ENCODE measurements at regions not wholly inside any gene's neighbourhood (a gene's known extent, or its start where the extent isn't known, plus 50 kb on each side); places are given as distances from the start of the nearest gene placed in this dataset.

DNA sequence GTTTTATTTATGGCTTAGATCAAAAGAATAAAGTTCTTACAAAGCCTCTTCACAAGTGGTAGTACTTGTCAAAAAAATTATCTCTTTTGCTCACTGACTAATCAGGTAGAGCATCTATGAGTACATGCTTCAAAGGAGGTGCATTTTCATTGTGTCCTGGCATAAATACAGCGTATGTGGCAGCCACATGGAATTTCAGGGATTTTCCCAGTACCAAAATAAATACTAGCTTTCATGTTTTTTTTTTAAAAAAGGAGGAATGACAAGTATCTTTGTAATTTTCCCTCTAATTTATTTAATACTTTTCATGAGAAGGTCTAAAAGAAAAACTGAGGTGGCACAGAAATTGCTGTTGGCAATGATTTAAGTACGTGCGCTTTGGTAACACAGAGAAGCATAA lies 597.8 kb upstream of the ALCAM start:
- H3K4me3 ChIP-seq (ENCODE audit: insufficient read depth, low read length), result no peak overlapping the region
- DNase-seq (ENCODE audit: insufficient read length, low spot score, missing footprints), result no peak
- no peak overlapping the region for H3K27ac ChIP-seq (ENCODE audit: low read depth, low read length)
- H4K20me1 ChIP-seq (ENCODE audit: insufficient read depth, low read length), result no peaks in the 10 kb centered on the region
- no peak overlapping the region for H2AFZ ChIP-seq (ENCODE audit: low read length)
- no peaks in the 10 kb centered on the region for H3K9me3 ChIP-seq (ENCODE audit: low read depth, low read length)
- TF ChIP-seq, protein P1, sequence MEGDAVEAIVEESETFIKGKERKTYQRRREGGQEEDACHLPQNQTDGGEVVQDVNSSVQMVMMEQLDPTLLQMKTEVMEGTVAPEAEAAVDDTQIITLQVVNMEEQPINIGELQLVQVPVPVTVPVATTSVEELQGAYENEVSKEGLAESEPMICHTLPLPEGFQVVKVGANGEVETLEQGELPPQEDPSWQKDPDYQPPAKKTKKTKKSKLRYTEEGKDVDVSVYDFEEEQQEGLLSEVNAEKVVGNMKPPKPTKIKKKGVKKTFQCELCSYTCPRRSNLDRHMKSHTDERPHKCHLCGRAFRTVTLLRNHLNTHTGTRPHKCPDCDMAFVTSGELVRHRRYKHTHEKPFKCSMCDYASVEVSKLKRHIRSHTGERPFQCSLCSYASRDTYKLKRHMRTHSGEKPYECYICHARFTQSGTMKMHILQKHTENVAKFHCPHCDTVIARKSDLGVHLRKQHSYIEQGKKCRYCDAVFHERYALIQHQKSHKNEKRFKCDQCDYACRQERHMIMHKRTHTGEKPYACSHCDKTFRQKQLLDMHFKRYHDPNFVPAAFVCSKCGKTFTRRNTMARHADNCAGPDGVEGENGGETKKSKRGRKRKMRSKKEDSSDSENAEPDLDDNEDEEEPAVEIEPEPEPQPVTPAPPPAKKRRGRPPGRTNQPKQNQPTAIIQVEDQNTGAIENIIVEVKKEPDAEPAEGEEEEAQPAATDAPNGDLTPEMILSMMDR (IDR thresholded peaks at IDR 0.05; ENCODE audit: extremely low read depth, low read depth, low read length), result no peak
- no peaks in the 10 kb centered on the region for H3K79me2 ChIP-seq (ENCODE audit: insufficient read depth, low read length)
- no peaks in the 10 kb centered on the region for H3K36me3 ChIP-seq (ENCODE audit: insufficient read depth, low read length)
- no peak overlapping the region for H3K4me2 ChIP-seq (ENCODE audit: insufficient read depth, low read length)
- H3K4me1 ChIP-seq (ENCODE audit: insufficient read depth, low read length), result no peaks in the 10 kb centered on the region
- H3K27me3 ChIP-seq (ENCODE audit: insufficient read depth, low read length), result no peaks in the 10 kb centered on the region

DNA sequence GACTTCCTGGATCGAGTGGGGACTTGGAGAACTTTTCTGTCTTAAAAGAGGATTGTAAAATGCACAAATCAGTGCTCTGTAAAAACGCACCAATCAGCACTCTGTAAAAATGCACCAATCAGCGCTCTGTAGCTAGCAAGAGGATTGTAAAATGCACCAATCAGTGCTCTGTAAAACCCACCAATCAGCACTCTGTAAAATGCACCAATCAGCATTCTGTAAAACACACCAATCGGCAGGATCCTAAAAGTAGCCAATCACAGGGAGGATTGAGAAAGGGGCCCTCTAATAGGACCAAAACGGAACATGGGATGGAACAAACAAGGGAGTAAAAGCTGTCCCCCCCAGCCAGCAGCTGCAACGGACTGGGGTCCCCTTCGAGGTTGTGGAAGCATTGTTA lies 587.4 kb upstream of the ALCAM start:
- H3K4me1 ChIP-seq (ENCODE audit: insufficient read depth, low read length), result peaks cover 9% of the 10 kb centered on the region
- DNase-seq (ENCODE audit: insufficient read length, low spot score, missing footprints), result no peak
- H2AFZ ChIP-seq (ENCODE audit: low read length), result no peak overlapping the region
- TF ChIP-seq, protein P1 (IDR thresholded peaks at IDR 0.05; ENCODE audit: extremely low read depth, low read depth, low read length), result no peak
- no peaks in the 10 kb centered on the region for H3K27me3 ChIP-seq (ENCODE audit: insufficient read depth, low read length)
- no peak overlapping the region for H3K27ac ChIP-seq (ENCODE audit: low read depth, low read length)
- no peaks in the 10 kb centered on the region for H3K9me3 ChIP-seq (ENCODE audit: low read depth, low read length)
- H3K36me3 ChIP-seq (ENCODE audit: insufficient read depth, low read length), result no peaks in the 10 kb centered on the region
- H3K79me2 ChIP-seq (ENCODE audit: insufficient read depth, low read length), result no peaks in the 10 kb centered on the region
- H3K4me3 ChIP-seq (ENCODE audit: insufficient read depth, low read length), result no peak overlapping the region
- H3K4me2 ChIP-seq (ENCODE audit: insufficient read depth, low read length), result no peak overlapping the region
- no peaks in the 10 kb centered on the region for H4K20me1 ChIP-seq (ENCODE audit: insufficient read depth, low read length)

DNA sequence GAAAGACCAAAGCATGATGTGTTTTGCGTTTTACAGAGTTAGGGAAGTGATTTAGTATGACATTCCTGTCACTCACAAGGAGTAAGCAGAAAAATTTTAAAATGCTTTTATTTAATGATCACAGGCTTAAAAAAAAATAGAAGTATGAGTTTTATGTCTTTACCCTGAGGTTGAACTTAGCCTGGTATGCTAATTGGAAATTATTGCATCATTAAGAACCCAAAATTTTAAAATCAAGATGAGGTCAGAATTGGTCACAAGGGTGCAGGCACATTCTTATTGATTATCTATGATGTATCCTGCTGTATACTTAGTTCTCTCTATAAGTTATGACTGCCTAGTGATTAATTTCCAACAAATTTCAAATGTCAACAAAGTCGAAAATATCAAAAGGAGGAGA lies 585.6 kb upstream of the ALCAM start:
- Histone ChIP-seq H3K9me3 (ENCODE audit: low read depth, low read length) (no peaks in the 10 kb centered on the region), H3K27me3 (ENCODE audit: insufficient read depth, low read length) (no peaks in the 10 kb centered on the region), H3K79me2 (ENCODE audit: insufficient read depth, low read length) (no peaks in the 10 kb centered on the region), H3K27ac (ENCODE audit: low read depth, low read length) (no peak overlapping the region), H4K20me1 (ENCODE audit: insufficient read depth, low read length) (no peaks in the 10 kb centered on the region), H3K4me3 (ENCODE audit: insufficient read depth, low read length) (no peak overlapping the region), H2AFZ (ENCODE audit: low read length) (no peak overlapping the region), H3K4me2 (ENCODE audit: insufficient read depth, low read length) (no peak overlapping the region), H3K4me1 (ENCODE audit: insufficient read depth, low read length) (peaks cover 9% of the 10 kb centered on the region), H3K36me3 (ENCODE audit: insufficient read depth, low read length) (no peaks in the 10 kb centered on the region)
- TF ChIP-seq, protein P1 (IDR thresholded peaks at IDR 0.05; ENCODE audit: extremely low read depth, low read depth, low read length), result no peak
- no peak for DNase-seq (ENCODE audit: insufficient read length, low spot score, missing footprints)

DNA sequence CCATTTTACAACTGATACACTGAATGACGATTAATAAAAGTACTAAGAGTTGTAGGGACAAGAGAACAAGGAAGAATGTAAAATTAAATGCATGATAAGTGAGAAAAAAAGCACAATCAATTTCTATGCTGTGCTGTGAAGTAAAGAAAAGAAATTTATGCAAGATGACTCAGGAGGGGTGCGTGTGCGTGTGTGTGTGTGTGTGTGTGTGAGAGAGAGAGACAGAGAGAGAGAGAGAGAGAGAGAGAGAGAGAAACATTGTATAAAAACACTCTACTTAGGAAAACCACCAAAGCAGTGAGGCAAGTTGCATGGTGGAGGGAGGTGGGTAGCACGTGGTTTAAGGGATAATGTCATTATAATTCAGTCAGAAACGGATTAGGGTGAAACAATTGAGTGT lies 580.8 kb upstream of the ALCAM start:
- Histone ChIP-seq H3K4me1 (ENCODE audit: insufficient read depth, low read length) (peaks cover 6% of the 10 kb centered on the region), H3K79me2 (ENCODE audit: insufficient read depth, low read length) (no peaks in the 10 kb centered on the region), H4K20me1 (ENCODE audit: insufficient read depth, low read length) (no peaks in the 10 kb centered on the region), H3K9me3 (ENCODE audit: low read depth, low read length) (no peaks in the 10 kb centered on the region), H3K4me3 (ENCODE audit: insufficient read depth, low read length) (no peak overlapping the region), H3K4me2 (ENCODE audit: insufficient read depth, low read length) (no peak overlapping the region), H2AFZ (ENCODE audit: low read length) (no peak overlapping the region), H3K36me3 (ENCODE audit: insufficient read depth, low read length) (no peaks in the 10 kb centered on the region), H3K27me3 (ENCODE audit: insufficient read depth, low read length) (no peaks in the 10 kb centered on the region), H3K27ac (ENCODE audit: low read depth, low read length) (no peak overlapping the region)
- no peak for DNase-seq (ENCODE audit: insufficient read length, low spot score, missing footprints)
- TF ChIP-seq, protein P1 (IDR thresholded peaks at IDR 0.05; ENCODE audit: extremely low read depth, low read depth, low read length), result no peak

Data from osteoblast (primary cell).